Body of pancreas (tissue), 4 donors: ENCODE measurements at regions not wholly inside any gene's neighbourhood (a gene's known extent, or its start where the extent isn't known, plus 50 kb on each side); places are given as distances from the start of the nearest gene placed in this dataset.

Experiments used
- ATAC-seq: fragments of 150-250 bp; one replicate; pipeline ENCODE4 v1.9.1; 2016
- DNase-seq, 4 donors: peaks; one replicate each; pipeline ENCODE4 v3.0.0-alpha.2; 2019
- H3K27ac ChIP-seq, 4 donors: fragments of 200-600 bp; sonication (generic); 1 replicate in 3 of 4; 2 replicates in 1 of 4; pipeline versions ENCODE4 v1.5.1 to v1.6.1; 2016 to 2019; ENCODE audit warnings: mild to moderate bottlenecking in 1 of 4, mixed read lengths in 1 of 4, moderate library complexity in 1 of 4
- H3K27me3 ChIP-seq, 2 donors: fragments of 200-600 bp; sonication (generic); one replicate each; pipeline ENCODE4 v1.6.0; 2016; ENCODE audit warnings: mild to moderate bottlenecking in 1 of 2
- H3K36me3 ChIP-seq, 2 donors: fragments of 200-600 bp; sonication (generic); replicated peaks in 1 of 2; 2 replicates each; pipeline ENCODE4 v1.5.1; 2016; ENCODE audit warnings: low read depth in 2 of 2; ENCODE audit not compliant: insufficient read depth in 1 of 2
- H3K4me1 ChIP-seq: fragments of 200-600 bp; sonication (generic); one replicate; pipeline ENCODE4 v1.6.0; 2016
- H3K4me3 ChIP-seq, 2 donors: fragments of 200-600 bp; sonication (generic); 1 replicate in 1 of 2; 2 replicates in 1 of 2; pipeline ENCODE4 v1.5.1; 2016 to 2019
- H3K9me3 ChIP-seq, 3 donors: fragments of 200-600 bp; sonication (generic); 1 replicate in 2 of 3; 2 replicates in 1 of 3; pipeline ENCODE4 v1.5.1; 2016
- POLR2A ChIP-seq, 3 donors: fragments of 450-650 bp; IDR thresholded peaks; one replicate each; pipeline ENCODE4 v1.6.1; 2016; ENCODE audit warnings: antibody characterized with exemption in 3 of 3, mild to moderate bottlenecking in 2 of 3
- WGBS, 2 donors: methylation state at CpG; one replicate each; pipeline ENCODE4 v1.1.5; 2017; 5-methylcytosine and 5-hydroxymethylcytosine counted together
- intact Hi-C: fragments of 100-400 bp; cut with DNase I; formaldehyde crosslinking; loops from one replicate; pipeline ENCODE4 v1.15.1; 2023
- TF ChIP-seq, protein P1 (sequence below), 7 experiments: fragments of 450-650 bp in 4 of 7; fragments of 200-600 bp in 3 of 7; sonication (generic) in 3 of 7; IDR thresholded peaks; one replicate each; pipeline ENCODE4 v1.5.1; 2016 to 2019; ENCODE audit warnings: antibody characterized with exemption in 7 of 7

DNA sequence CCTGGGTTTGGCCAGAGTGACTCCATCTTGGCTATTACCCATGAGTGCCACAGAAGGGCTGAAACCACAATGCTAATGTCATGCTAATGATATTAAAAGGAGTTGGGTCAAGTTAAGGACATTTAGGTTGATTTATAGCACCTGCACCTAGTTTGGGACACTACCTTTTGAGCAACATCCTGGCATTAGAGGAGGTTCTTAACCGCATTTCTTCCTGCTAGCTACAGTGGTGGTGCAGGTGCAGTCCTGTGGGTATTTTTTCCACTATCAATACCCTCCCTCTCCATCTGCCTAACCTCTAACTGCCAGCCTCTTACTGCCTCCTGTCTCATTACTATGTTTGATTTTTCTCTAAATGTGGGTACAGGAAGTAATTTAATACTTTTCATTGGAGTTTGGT is 1276.1 kb downstream of the FSTL5 start:
- Histone ChIP-seq H3K4me1 (no peaks in the 10 kb centered on the region), H3K4me3 (no peak overlapping the region), H3K36me3 (no peaks in the 10 kb centered on the region), H3K27ac (no peak overlapping the region), H3K9me3 (peaks cover 0 to 4% (median 0%) of the 10 kb centered on the region in 3 donors), H3K27me3 (no peaks in the 10 kb centered on the region)
- intact Hi-C loops: no loop called here
- ATAC-seq (no peak), DNase-seq (no peak)
- 57 to 79% methylated on average over 1 of the region's 1 CpG for WGBS, 2 donors
- TF ChIP-seq POLR2A (IDR thresholded peaks at IDR 0.05): no peak
- TF ChIP-seq, protein P1, sequence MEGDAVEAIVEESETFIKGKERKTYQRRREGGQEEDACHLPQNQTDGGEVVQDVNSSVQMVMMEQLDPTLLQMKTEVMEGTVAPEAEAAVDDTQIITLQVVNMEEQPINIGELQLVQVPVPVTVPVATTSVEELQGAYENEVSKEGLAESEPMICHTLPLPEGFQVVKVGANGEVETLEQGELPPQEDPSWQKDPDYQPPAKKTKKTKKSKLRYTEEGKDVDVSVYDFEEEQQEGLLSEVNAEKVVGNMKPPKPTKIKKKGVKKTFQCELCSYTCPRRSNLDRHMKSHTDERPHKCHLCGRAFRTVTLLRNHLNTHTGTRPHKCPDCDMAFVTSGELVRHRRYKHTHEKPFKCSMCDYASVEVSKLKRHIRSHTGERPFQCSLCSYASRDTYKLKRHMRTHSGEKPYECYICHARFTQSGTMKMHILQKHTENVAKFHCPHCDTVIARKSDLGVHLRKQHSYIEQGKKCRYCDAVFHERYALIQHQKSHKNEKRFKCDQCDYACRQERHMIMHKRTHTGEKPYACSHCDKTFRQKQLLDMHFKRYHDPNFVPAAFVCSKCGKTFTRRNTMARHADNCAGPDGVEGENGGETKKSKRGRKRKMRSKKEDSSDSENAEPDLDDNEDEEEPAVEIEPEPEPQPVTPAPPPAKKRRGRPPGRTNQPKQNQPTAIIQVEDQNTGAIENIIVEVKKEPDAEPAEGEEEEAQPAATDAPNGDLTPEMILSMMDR (IDR thresholded peaks at IDR 0.05): no peak

DNA sequence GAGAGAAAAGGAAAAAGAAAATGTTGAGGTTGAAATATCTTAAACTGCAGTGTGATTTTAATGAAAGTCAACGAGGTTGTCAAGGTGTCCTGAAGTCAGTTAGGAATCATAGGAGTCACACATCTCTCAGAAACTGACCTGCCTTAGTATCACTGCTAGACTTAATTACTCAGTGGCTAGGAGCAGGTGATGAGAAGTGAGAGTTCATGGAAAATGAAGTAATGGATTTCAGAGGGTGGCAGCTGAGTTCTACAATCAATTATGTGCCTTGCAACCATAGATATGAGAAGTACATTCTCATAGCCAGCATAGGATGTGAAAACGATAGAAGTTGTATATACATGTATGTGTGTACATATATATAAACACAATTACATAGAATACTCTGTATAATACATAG is 1269.7 kb downstream of the FSTL5 start:
- H3K9me3 ChIP-seq: no peaks in the 10 kb centered on the region
- H3K36me3 ChIP-seq: no peaks in the 10 kb centered on the region
- H3K4me1 ChIP-seq: no peaks in the 10 kb centered on the region
- intact Hi-C loops: no loop called here
- 54 to 59% methylated on average over 2 of the region's 2 CpGs for WGBS, 2 donors
- no peak for DNase-seq
- H3K27me3 ChIP-seq: no peaks in the 10 kb centered on the region
- ATAC-seq: no peak
- H3K27ac ChIP-seq: no peak overlapping the region
- H3K4me3 ChIP-seq: no peak overlapping the region
- TF ChIP-seq, protein P1 (IDR thresholded peaks at IDR 0.05): no peak
- TF ChIP-seq POLR2A (IDR thresholded peaks at IDR 0.05): no peak

DNA sequence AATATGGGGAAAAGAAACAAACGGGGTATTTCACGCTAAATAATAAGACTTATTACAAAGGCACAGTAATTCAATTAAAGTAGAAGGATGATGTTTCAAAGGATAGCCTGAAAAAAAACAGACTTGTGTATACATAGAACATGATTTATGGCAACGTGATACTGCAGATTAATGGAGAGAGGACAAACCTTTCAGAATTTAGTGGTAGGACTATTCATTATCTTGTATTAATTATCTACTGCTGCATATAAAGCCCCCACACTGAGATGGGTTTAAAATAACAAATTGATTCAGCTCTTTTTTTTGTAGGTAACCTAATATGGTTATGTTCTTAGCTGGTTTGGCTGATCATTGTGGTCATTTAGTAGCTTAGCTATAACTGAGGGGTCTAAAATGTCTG is 1269.0 kb downstream of the FSTL5 start:
- H3K4me3 ChIP-seq: no peak overlapping the region
- H3K9me3 ChIP-seq: no peaks in the 10 kb centered on the region
- 69 to 77% methylated on average over 3 of the region's 3 CpGs for WGBS, 2 donors
- DNase-seq: no peak
- intact Hi-C loops: no loop called here
- no peak for ATAC-seq
- H3K4me1 ChIP-seq: no peaks in the 10 kb centered on the region
- H3K27me3 ChIP-seq: no peaks in the 10 kb centered on the region
- TF ChIP-seq, protein P1 (IDR thresholded peaks at IDR 0.05): no peak
- no peak for TF ChIP-seq POLR2A (IDR thresholded peaks at IDR 0.05)
- no peak overlapping the region for H3K27ac ChIP-seq
- H3K36me3 ChIP-seq: no peaks in the 10 kb centered on the region

DNA sequence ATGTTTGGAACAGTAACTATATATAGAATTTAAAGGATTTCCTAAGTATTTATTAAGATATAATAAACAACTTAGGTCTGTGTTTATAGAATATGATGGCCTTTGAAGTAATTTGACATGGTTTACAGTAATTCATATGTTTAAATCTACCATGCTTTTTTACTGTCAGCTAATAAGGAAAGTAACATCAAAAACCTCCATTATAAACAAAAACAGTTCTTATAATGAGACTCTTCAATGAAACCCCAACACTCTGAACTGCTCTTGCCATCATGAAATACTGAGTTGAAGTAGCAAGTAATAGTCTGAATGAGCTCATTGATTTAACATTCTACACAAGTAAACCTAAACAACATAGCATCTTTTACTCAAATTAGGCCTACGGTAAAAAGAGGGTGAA is 1236.5 kb downstream of the FSTL5 start:
- H3K4me3 ChIP-seq: no peak overlapping the region
- H3K4me1 ChIP-seq: no peaks in the 10 kb centered on the region
- H3K27me3 ChIP-seq: no peaks in the 10 kb centered on the region
- H3K9me3 ChIP-seq: no peaks in the 10 kb centered on the region
- H3K36me3 ChIP-seq: no peaks in the 10 kb centered on the region
- no peak overlapping the region for H3K27ac ChIP-seq
- ATAC-seq: no peak
- WGBS, 2 donors: 83 to 95% methylated on average over 1 of the region's 1 CpG
- TF ChIP-seq, protein P1 (IDR thresholded peaks at IDR 0.05): no peak
- TF ChIP-seq POLR2A (IDR thresholded peaks at IDR 0.05): no peak
- no peak for DNase-seq
- intact Hi-C loops: no loop called here

DNA sequence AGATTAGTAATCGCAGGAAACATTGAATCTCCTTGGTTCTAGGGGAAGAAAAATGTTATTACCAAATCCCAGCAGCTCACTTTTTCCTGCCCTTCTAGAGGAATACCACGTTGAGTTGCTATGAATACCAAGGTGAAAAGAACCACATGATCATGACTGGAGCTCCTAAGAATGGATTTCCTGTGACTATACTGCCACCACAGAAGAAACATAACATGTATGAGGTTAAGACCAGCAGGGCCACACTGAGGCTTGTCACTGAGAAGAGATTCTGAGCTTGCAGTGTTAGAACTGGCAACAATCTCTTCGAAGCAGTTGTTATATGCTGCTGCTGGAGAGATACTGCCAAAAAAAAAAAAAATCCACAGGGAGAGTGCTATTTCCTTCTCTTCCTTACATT is 1235.3 kb downstream of the FSTL5 start:
- Histone ChIP-seq H3K27ac (no peak overlapping the region), H3K4me1 (no peaks in the 10 kb centered on the region), H3K9me3 (no peaks in the 10 kb centered on the region), H3K27me3 (no peaks in the 10 kb centered on the region), H3K36me3 (no peaks in the 10 kb centered on the region), H3K4me3 (no peak overlapping the region)
- no peak for DNase-seq
- 49 to 74% methylated on average over 3 of the region's 3 CpGs for WGBS, 2 donors
- ATAC-seq: no peak
- TF ChIP-seq, protein P1 (IDR thresholded peaks at IDR 0.05): no peak
- TF ChIP-seq POLR2A (IDR thresholded peaks at IDR 0.05): no peak
- intact Hi-C loops: no loop called here
